MCF 10A (cell line): ENCODE measurements at regions not wholly inside any gene's neighbourhood (a gene's known extent, or its start where the extent isn't known, plus 50 kb on each side); places are given as distances from the start of the nearest gene placed in this dataset.
"Not testable (repeated sequence)": the region's sequence is repeated elsewhere in the genome, so short reads cannot be mapped to it uniquely, and the experiment has no call there.

Source experiments
- BruUV-seq: library from RNA; stranded (reverse); fragments of 400-500 nt; replicated peaks from 2 replicates; lab custom pipeline; 2021; lab: Mats Ljungman, UMichigan
- CTCF ChIA-PET: fragments of 300-600 bp; sonication (Branson Sonifier 250); formaldehyde crosslinking; extraction: SDS; loops from one replicate; lab custom pipeline; 2021; ENCODE audit warnings: antibody characterized with exemption, inconsistent platforms; lab: Yijun Ruan, JAX
- POLR2A ChIA-PET: fragments of 300-600, 350-650 bp; sonication (Branson Sonifier 250); formaldehyde crosslinking; extraction: SDS; loops from one replicate; lab custom pipeline; 2020; ENCODE audit warnings: antibody characterized with exemption, inconsistent platforms; lab: Yijun Ruan, JAX
- DNase-seq: peaks from one replicate; pipeline ENCODE4 v3.0.0-alpha.2; 2018; ENCODE audit not compliant: unreplicated experiment
- H3K27ac Mint-ChIP-seq: one replicate; pipeline ENCODE4 v1.8.0; 2022; ENCODE audit warnings: mild to moderate bottlenecking, low read depth, mixed read lengths; ENCODE audit not compliant: unreplicated experiment
- H3K27me3 Mint-ChIP-seq: one replicate; pipeline ENCODE4 v1.8.0; 2022; ENCODE audit warnings: mixed read lengths; ENCODE audit not compliant: insufficient read depth, unreplicated experiment
- H3K36me3 Mint-ChIP-seq: one replicate; pipeline ENCODE4 v1.8.0; 2022; ENCODE audit warnings: mild to moderate bottlenecking, moderate library complexity, mixed read lengths; ENCODE audit not compliant: insufficient read depth, unreplicated experiment
- H3K4me1 Mint-ChIP-seq: one replicate; pipeline ENCODE4 v1.8.0; 2022; ENCODE audit warnings: mixed read lengths; ENCODE audit not compliant: insufficient read depth, unreplicated experiment
- H3K4me3 Mint-ChIP-seq: one replicate; pipeline ENCODE4 v1.8.0; 2022; ENCODE audit warnings: mild to moderate bottlenecking, moderate library complexity, mixed read lengths; ENCODE audit not compliant: unreplicated experiment
- H3K9me3 Mint-ChIP-seq: one replicate; pipeline ENCODE4 v1.8.0; 2022; ENCODE audit warnings: mixed read lengths; ENCODE audit not compliant: unreplicated experiment
- intact Hi-C: fragments of 100-400 bp; cut with micrococcal nuclease; formaldehyde crosslinking; loops from 2 replicates; pipeline ENCODE4 v1.14.1; 2022
- TF ChIP-seq, protein P1 (sequence below): fragments of 200-600 bp; IDR thresholded peaks from one replicate; pipeline ENCODE4 v1.8.0; 2022; ENCODE audit warnings: antibody characterized with exemption, mild to moderate bottlenecking; ENCODE audit not compliant: unreplicated experiment

DNA sequence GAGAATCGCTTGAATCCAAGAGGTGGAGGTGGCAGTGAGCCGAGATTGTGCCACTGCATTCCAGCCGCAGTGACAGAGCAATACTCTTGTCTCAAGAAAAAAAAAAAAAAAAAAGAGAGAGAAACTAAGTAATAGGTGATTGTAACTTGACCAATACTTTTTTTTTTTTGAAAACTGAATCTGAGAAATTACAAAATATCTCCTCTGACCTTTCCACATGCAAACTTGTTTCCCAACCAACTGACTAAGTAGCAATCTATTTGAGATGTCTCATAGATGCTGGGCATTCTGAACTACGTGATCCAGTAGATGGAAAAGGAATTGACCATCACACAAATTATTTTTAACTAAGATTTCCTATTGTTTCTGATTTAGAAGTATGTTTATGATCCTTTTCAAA is 407.3 kb upstream of the CHORDC1 start:
- Mint-ChIP-seq H3K9me3 (peaks cover 8% of the 10 kb centered on the region), H3K36me3 (no peaks in the 10 kb centered on the region), H3K4me3 (no peak overlapping the region), H3K27ac (no peak overlapping the region), H3K27me3 (no peaks in the 10 kb centered on the region), H3K4me1 (no peaks in the 10 kb centered on the region)
- TF ChIP-seq, protein P1, sequence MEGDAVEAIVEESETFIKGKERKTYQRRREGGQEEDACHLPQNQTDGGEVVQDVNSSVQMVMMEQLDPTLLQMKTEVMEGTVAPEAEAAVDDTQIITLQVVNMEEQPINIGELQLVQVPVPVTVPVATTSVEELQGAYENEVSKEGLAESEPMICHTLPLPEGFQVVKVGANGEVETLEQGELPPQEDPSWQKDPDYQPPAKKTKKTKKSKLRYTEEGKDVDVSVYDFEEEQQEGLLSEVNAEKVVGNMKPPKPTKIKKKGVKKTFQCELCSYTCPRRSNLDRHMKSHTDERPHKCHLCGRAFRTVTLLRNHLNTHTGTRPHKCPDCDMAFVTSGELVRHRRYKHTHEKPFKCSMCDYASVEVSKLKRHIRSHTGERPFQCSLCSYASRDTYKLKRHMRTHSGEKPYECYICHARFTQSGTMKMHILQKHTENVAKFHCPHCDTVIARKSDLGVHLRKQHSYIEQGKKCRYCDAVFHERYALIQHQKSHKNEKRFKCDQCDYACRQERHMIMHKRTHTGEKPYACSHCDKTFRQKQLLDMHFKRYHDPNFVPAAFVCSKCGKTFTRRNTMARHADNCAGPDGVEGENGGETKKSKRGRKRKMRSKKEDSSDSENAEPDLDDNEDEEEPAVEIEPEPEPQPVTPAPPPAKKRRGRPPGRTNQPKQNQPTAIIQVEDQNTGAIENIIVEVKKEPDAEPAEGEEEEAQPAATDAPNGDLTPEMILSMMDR, result no peak
- intact Hi-C loops, result loop anchor here (10.0 kb wide), 1 partner anchor 415 kb away; no protein-coding TSS in a partner anchor
- ChIA-PET POLR2A (no interaction called here), CTCF (no interaction called here)
- no peak for DNase-seq
- no TSS peak for BruUV-seq

DNA sequence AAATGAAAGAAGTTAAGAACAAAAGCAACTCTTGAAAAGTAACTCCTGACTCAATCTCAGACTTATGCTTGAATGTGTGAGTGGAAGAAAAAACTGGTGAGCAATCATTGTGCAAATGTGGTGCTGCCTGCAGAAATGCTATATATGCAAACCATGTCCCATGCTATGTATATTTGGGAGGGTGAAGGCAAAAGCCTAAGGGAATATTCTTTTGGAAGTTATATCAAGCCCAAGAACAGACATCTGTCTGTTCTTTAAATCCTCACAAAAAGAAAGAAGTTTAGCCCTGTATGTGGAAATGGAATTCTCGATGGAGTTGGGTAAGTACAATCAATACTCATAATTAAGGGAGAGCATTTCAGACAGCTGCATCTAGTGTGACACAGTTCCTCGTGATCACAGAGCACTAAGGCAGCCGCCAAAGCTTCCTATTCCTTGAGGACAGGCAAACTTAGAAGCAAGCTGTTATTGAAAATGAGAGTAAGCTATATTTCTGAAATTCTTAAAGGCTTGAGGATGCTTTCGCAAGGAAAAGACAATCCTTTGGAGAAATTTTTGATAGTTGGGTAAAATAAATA is 406.5 kb upstream of the CHORDC1 start:
- intact Hi-C loops, result no loop called here
- H3K4me3 Mint-ChIP-seq, result no peak overlapping the region

DNA sequence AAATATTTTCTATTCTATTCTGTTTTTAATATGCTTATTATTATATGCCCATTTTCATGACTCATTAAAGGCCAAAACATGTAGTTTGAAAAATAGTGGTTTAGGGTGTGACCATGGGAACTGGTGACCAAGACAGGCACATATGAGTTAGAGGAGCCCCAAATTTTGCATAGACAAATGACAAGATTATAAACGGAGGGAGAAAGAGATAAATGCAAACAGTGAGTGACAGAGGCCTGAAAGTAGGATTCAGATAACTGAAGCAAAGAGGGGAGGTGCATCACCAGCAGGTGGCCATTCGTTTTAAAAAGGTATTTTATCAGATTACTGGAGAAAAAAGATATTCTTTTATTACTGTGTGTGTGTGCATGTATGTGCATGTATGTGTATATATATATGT is 391.5 kb upstream of the CHORDC1 start:
- H3K9me3 Mint-ChIP-seq, result no peaks in the 10 kb centered on the region
- no TSS peak for BruUV-seq
- intact Hi-C loops, result no loop called here
- no peaks in the 10 kb centered on the region for H3K36me3 Mint-ChIP-seq
- CTCF ChIA-PET, result no interaction called here
- DNase-seq, result no peak
- TF ChIP-seq, protein P1, result no peak
- no peak overlapping the region for H3K27ac Mint-ChIP-seq
- no peaks in the 10 kb centered on the region for H3K27me3 Mint-ChIP-seq
- H3K4me3 Mint-ChIP-seq, result no peak overlapping the region
- POLR2A ChIA-PET, result no interaction called here
- no peaks in the 10 kb centered on the region for H3K4me1 Mint-ChIP-seq

More for the DNA sequence above, 406.5 kb upstream of the CHORDC1 start:
- TF ChIP-seq, protein P1, result no peak
- no peak overlapping the region for H3K27ac Mint-ChIP-seq
- ChIA-PET POLR2A (no interaction called here), CTCF (interaction anchor here (0.6 to 0.8 kb wide), 3 partner anchors 11 to 661 kb away, joined by 3 to 4 read pairs (median 3); no protein-coding TSS in a partner anchor)
- H3K4me1 Mint-ChIP-seq, result no peaks in the 10 kb centered on the region
- no peak for DNase-seq
- H3K36me3 Mint-ChIP-seq, result no peaks in the 10 kb centered on the region
- H3K27me3 Mint-ChIP-seq, result no peaks in the 10 kb centered on the region
- no peaks in the 10 kb centered on the region for H3K9me3 Mint-ChIP-seq
- BruUV-seq, result no TSS peak

DNA sequence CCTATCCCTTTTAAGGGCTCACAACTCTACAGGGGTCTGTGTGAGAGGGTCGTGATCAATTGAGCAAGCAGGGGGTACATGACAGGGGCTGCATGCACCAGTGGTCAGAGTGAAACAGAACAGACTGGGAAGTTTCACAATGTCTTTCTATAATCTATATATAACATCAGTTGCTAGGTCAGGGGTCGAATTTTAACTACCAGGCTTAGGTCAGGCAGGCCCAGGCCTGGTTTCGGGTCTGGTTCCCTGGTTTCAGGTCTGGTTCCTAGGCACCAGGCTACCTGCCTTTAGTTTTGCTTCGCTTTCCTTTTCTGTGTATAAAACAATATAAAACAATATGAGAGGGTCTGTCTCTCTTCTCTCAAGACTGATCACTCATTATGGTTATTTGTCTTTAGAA is 390.2 kb upstream of the CHORDC1 start:
- not testable (repeated sequence) for BruUV-seq, H3K9me3 Mint-ChIP-seq
- CTCF ChIA-PET, result interaction anchor here (0.5 kb wide), 1 partner anchor 267 kb away, joined by 3 read pairs; no protein-coding TSS in a partner anchor

More for the DNA sequence above, 390.2 kb upstream of the CHORDC1 start:
- DNase-seq, H3K4me3 Mint-ChIP-seq, POLR2A ChIA-PET, H3K27me3 Mint-ChIP-seq, H3K4me1 Mint-ChIP-seq, H3K36me3 Mint-ChIP-seq, H3K27ac Mint-ChIP-seq, intact Hi-C loops: not testable (repeated sequence)
